ENCODE measurements at regions not wholly inside any gene's neighbourhood (a gene's known extent, or its start where the extent isn't known, plus 50 kb on each side); places are given as distances from the start of the nearest gene placed in this dataset.

- TF ChIP-seq CTCF (IDR thresholded peaks at IDR 0.05), result no peak
- TF ChIP-seq POLR2A (IDR thresholded peaks at IDR 0.05), result no peak
- TF ChIP-seq POLR2AphosphoS5 (IDR thresholded peaks at IDR 0.05; ENCODE audit: insufficient read depth in 1 of 2, low read depth in 1 of 2), result no peak
Measured at GRCh38 chr5:117681431-117682254, 1107.0 kb upstream of the SEMA6A start.

Measured in vagina (tissue), 2 donors.